H9 (cell line): ENCODE measurements at regions not wholly inside any gene's neighbourhood (a gene's known extent, or its start where the extent isn't known, plus 50 kb on each side); places are given as distances from the start of the nearest gene placed in this dataset.
"Not testable (repeated sequence)": the region's sequence is repeated elsewhere in the genome, so short reads cannot be mapped to it uniquely, and the experiment has no call there.

Source experiments
- DNase-seq: peaks from one replicate; pipeline ENCODE4 v3.0.0-alpha.2; 2017
- H2AFZ ChIP-seq: one replicate; pipeline ENCODE4 v1.6.1; 2013; ENCODE audit warnings: mild to moderate bottlenecking, low read length, control low read depth, moderate library complexity
- H2AK5ac ChIP-seq: 2 replicates; pipeline ENCODE4 v1.6.1; 2013; ENCODE audit warnings: low read length, control low read depth, mixed read lengths; ENCODE audit not compliant: insufficient read length
- H2BK120ac ChIP-seq: one replicate; pipeline ENCODE4 v1.6.1; 2013; ENCODE audit warnings: low read depth, mild to moderate bottlenecking, low read length, control low read depth, inconsistent platforms; ENCODE audit not compliant: poor library complexity, severe bottlenecking
- H2BK12ac ChIP-seq: 2 replicates; pipeline ENCODE4 v1.6.1; 2013; ENCODE audit warnings: low read length, control low read depth, mixed read lengths, low read depth; ENCODE audit not compliant: insufficient read length
- H2BK15ac ChIP-seq: 2 replicates; pipeline ENCODE4 v1.6.1; 2013; ENCODE audit warnings: low read depth, low read length, control low read depth
- H2BK20ac ChIP-seq: one replicate; pipeline ENCODE4 v1.6.1; 2013; ENCODE audit warnings: low read depth, mild to moderate bottlenecking, low read length, control low read depth, inconsistent platforms; ENCODE audit not compliant: poor library complexity, severe bottlenecking
- H2BK5ac ChIP-seq: 2 replicates; pipeline ENCODE4 v1.6.1; 2013; ENCODE audit warnings: low read length, control low read depth, mixed read lengths; ENCODE audit not compliant: insufficient read length
- H3K14ac ChIP-seq: 2 replicates; pipeline ENCODE4 v1.6.1; 2013; ENCODE audit warnings: low read length, control low read depth; ENCODE audit not compliant: insufficient read depth
- H3K18ac ChIP-seq: 2 replicates; pipeline ENCODE4 v1.6.1; 2013; ENCODE audit warnings: low read depth, mild to moderate bottlenecking, mixed read lengths, low read length, control low read depth; ENCODE audit not compliant: insufficient read length
- H3K23ac ChIP-seq: 2 replicates; pipeline ENCODE4 v1.6.1; 2013; ENCODE audit warnings: low read length, control low read depth, mixed read lengths, low read depth; ENCODE audit not compliant: insufficient read length
- H3K23me2 ChIP-seq: 2 replicates; pipeline ENCODE4 v1.6.1; 2013; ENCODE audit warnings: low read depth, mild to moderate bottlenecking, mixed read lengths, low read length, control low read depth; ENCODE audit not compliant: insufficient read length, poor library complexity, severe bottlenecking
- H3K27ac ChIP-seq: 2 replicates; pipeline ENCODE4 v1.5.1; 2013; ENCODE audit warnings: low read length, control low read depth, mixed read lengths, low read depth; ENCODE audit not compliant: insufficient read length
- H3K27me3 ChIP-seq: 2 replicates; pipeline ENCODE4 v1.6.1; 2013; ENCODE audit warnings: low read length, control low read depth, inconsistent platforms; ENCODE audit not compliant: insufficient read depth
- H3K4ac ChIP-seq: 2 replicates; pipeline ENCODE4 v1.6.1; 2013; ENCODE audit warnings: low read depth, mild to moderate bottlenecking, control low read depth, inconsistent platforms, low read length, moderate library complexity
- H3K4me1 ChIP-seq: 2 replicates; pipeline ENCODE4 v1.6.1; 2013; ENCODE audit warnings: low read length, control low read depth, inconsistent platforms; ENCODE audit not compliant: insufficient read depth
- H3K4me2 ChIP-seq: 2 replicates; pipeline ENCODE4 v1.6.1; 2013; ENCODE audit warnings: low read length, control low read depth, mixed read lengths; ENCODE audit not compliant: insufficient read length, insufficient read depth
- H3K56ac ChIP-seq: 2 replicates; pipeline ENCODE4 v1.6.1; 2013; ENCODE audit warnings: low read depth, mild to moderate bottlenecking, mixed read lengths, low read length, control low read depth; ENCODE audit not compliant: insufficient read length
- H3K79me1 ChIP-seq: 2 replicates; pipeline ENCODE4 v1.6.1; 2013; ENCODE audit warnings: low read depth, mild to moderate bottlenecking, moderate library complexity, low read length, control low read depth, inconsistent platforms; ENCODE audit not compliant: insufficient read depth, poor library complexity, severe bottlenecking
- H3K79me2 ChIP-seq: 2 replicates; pipeline ENCODE4 v1.6.1; 2013; ENCODE audit warnings: low read length, control low read depth, inconsistent platforms; ENCODE audit not compliant: insufficient read depth
- H3K9ac ChIP-seq: 2 replicates; pipeline ENCODE4 v1.6.1; 2013; ENCODE audit warnings: low read length, control low read depth, mixed read lengths; ENCODE audit not compliant: insufficient read length; ENCODE audit errors: extremely low read depth
- H3K9me3 ChIP-seq: one replicate; pipeline ENCODE4 v1.6.1; 2013; ENCODE audit warnings: low read depth, low read length, inconsistent platforms; ENCODE audit not compliant: control insufficient read depth
- H3T11ph ChIP-seq: one replicate; pipeline ENCODE4 v1.6.1; 2013; ENCODE audit warnings: mild to moderate bottlenecking, low read length, control low read depth, inconsistent platforms
- H4K20me1 ChIP-seq: one replicate; pipeline ENCODE4 v1.6.1; 2013; ENCODE audit not compliant: control insufficient read depth, insufficient read length, insufficient read depth
- H4K5ac ChIP-seq: 2 replicates; pipeline ENCODE4 v1.6.1; 2013; ENCODE audit warnings: low read depth, mild to moderate bottlenecking, mixed read lengths, low read length, control low read depth; ENCODE audit not compliant: insufficient read length
- H4K8ac ChIP-seq: replicated peaks from 2 replicates; pipeline ENCODE4 v1.6.1; 2013; ENCODE audit warnings: low read length, control low read depth, mixed read lengths, low read depth; ENCODE audit not compliant: insufficient read length
- H4K91ac ChIP-seq: 2 replicates; pipeline ENCODE4 v1.6.1; 2013; ENCODE audit warnings: low read depth, mild to moderate bottlenecking, moderate library complexity, mixed read lengths, low read length, control low read depth; ENCODE audit not compliant: insufficient read length
- H3K27ac Mint-ChIP-seq, 3 experiments: 2 replicates in 2 of 3; 3 replicates in 1 of 3; pipeline ENCODE4 v1.8.0; 2020 to 2021; ENCODE audit warnings: mixed read lengths in 3 of 3, mild to moderate bottlenecking in 1 of 3, moderate library complexity in 1 of 3
- H3K27me3 Mint-ChIP-seq: 2 replicates; pipeline ENCODE4 v1.8.0; 2021; ENCODE audit warnings: low read depth, mild to moderate bottlenecking, moderate library complexity, mixed read lengths
- H3K36me3 Mint-ChIP-seq, 3 experiments: 2 replicates in 2 of 3; 3 replicates in 1 of 3; pipeline ENCODE4 v1.8.0; 2020 to 2021; ENCODE audit warnings: low read depth in 3 of 3, mixed read lengths in 3 of 3; ENCODE audit not compliant: insufficient read depth in 1 of 3
- H3K4me1 Mint-ChIP-seq, 2 experiments: 2 replicates each; pipeline ENCODE4 v1.8.0; 2020; ENCODE audit warnings: mixed read lengths in 2 of 2
- H3K4me3 Mint-ChIP-seq, 2 experiments: 2 replicates in 1 of 2; 3 replicates in 1 of 2; pipeline ENCODE4 v1.8.0; 2020 to 2021; ENCODE audit warnings: mild to moderate bottlenecking in 2 of 2, mixed read lengths in 2 of 2, moderate library complexity in 1 of 2
- H3K9me3 Mint-ChIP-seq, 2 experiments: 2 replicates in 1 of 2; 3 replicates in 1 of 2; pipeline ENCODE4 v1.8.0; 2020; ENCODE audit warnings: mild to moderate bottlenecking in 2 of 2, mixed read lengths in 2 of 2, moderate library complexity in 1 of 2
- CTCF ChIP-seq: fragments of 200-600 bp; sonication (generic); conservative IDR thresholded peaks from 3 replicates; pipeline ENCODE4 v1.8.0; 2021; ENCODE audit warnings: antibody characterized with exemption, mild to moderate bottlenecking
- WGBS: extraction: QIAGEN DNeasy Blood & Tissue Kit; methylation state at CpG from one replicate; pipeline ENCODE4 v1.1.7; 2013; ENCODE audit warnings: missing lambda C conversion rate, low lambda C conversion rate, mixed read lengths; ENCODE audit not compliant: insufficient read length; ENCODE audit errors: extremely low coverage; 5-methylcytosine and 5-hydroxymethylcytosine counted together

- no peak overlapping the region for H3K4ac ChIP-seq
- no peaks in the 10 kb centered on the region for H3K4me1 ChIP-seq
- Mint-ChIP-seq H3K36me3 (no peaks in the 10 kb centered on the region; a peak in 1 of 7 replicates), H3K9me3 (0 out of 5 replicates have a peak, but pooled peaks cover 0 to 5% of the 10 kb centered on the region in 2 experiments), H3K27me3 (no peaks in the 10 kb centered on the region), H3K4me1 (no peaks in the 10 kb centered on the region), H3K27ac (no peak overlapping the region), H3K4me3 (no peak overlapping the region)
- no peak overlapping the region for H2BK5ac ChIP-seq
- no peak for DNase-seq
- no peak overlapping the region for H2BK120ac ChIP-seq
- WGBS, result no CpG with 5 or more reads among the region's 1 CpG
- no peak overlapping the region for H3K27ac ChIP-seq
- no peak overlapping the region for H3K23ac ChIP-seq
- H2AFZ ChIP-seq, result no peak overlapping the region
- H3K9me3 ChIP-seq, result no peaks in the 10 kb centered on the region
- no peak overlapping the region for H4K91ac ChIP-seq
- H3K56ac ChIP-seq, result no peak overlapping the region
- no peaks in the 10 kb centered on the region for H3K79me1 ChIP-seq
- H2BK20ac ChIP-seq, result no peak overlapping the region
- no peak overlapping the region for H2BK12ac ChIP-seq
- H4K20me1 ChIP-seq, result no peaks in the 10 kb centered on the region
- H3K27me3 ChIP-seq, result no peaks in the 10 kb centered on the region
- no peak overlapping the region for H3K9ac ChIP-seq
- H3T11ph ChIP-seq, result no peak overlapping the region
- no peak overlapping the region for H3K4me2 ChIP-seq
- H3K18ac ChIP-seq, result no peak overlapping the region
- no peak overlapping the region for H2AK5ac ChIP-seq
- no peak overlapping the region for H3K14ac ChIP-seq
- no peaks in the 10 kb centered on the region for H3K23me2 ChIP-seq
- no peak overlapping the region for H4K8ac ChIP-seq
- no peak overlapping the region for H2BK15ac ChIP-seq
- H3K79me2 ChIP-seq, result no peaks in the 10 kb centered on the region
- H4K5ac ChIP-seq, result no peak overlapping the region
- TF ChIP-seq CTCF, result no peak
Measured at GRCh38 chr11:24216488-24216887, 280.4 kb upstream of the LUZP2 start.

GRCh38 chr11:24217319-24217718, 279.5 kb upstream of the LUZP2 start:
- H3K79me1 ChIP-seq, H4K91ac ChIP-seq, H3K56ac ChIP-seq, H3K18ac ChIP-seq, H3K23ac ChIP-seq, H2AK5ac ChIP-seq, H3K4me3 Mint-ChIP-seq, H2BK15ac ChIP-seq, H2BK12ac ChIP-seq, H4K8ac ChIP-seq, H3K27me3 ChIP-seq, H3K27ac ChIP-seq, H4K20me1 ChIP-seq, H3K4me1 ChIP-seq, H3K27ac Mint-ChIP-seq, H2BK120ac ChIP-seq, H2BK5ac ChIP-seq, H3T11ph ChIP-seq, H3K4me1 Mint-ChIP-seq, H3K14ac ChIP-seq, H3K9me3 Mint-ChIP-seq, H3K4me2 ChIP-seq, H2AFZ ChIP-seq, H3K9ac ChIP-seq, H4K5ac ChIP-seq, DNase-seq, H3K27me3 Mint-ChIP-seq, H3K23me2 ChIP-seq, H2BK20ac ChIP-seq, H3K79me2 ChIP-seq, H3K4ac ChIP-seq, H3K36me3 Mint-ChIP-seq, H3K9me3 ChIP-seq: not testable (repeated sequence)
- WGBS, result no CpG with 5 or more reads among the region's 11 CpGs
